HepG2 (cell line): ENCODE measurements at regions not wholly inside any gene's neighbourhood (a gene's known extent, or its start where the extent isn't known, plus 50 kb on each side); places are given as distances from the start of the nearest gene placed in this dataset.

Experiments used
- ATAC-seq: fragments of 200-7000 bp; cut with Tn5 transposase; 3 replicates; pipeline ENCODE4 v1.9.1; 2020; ENCODE audit warnings: mild to moderate bottlenecking, moderate library complexity
- BruUV-seq: library from RNA; stranded (reverse); fragments of 400-500 nt; replicated peaks from 2 replicates; lab custom pipeline; 2021; lab: Mats Ljungman, UMichigan
- CTCF ChIA-PET: fragments of 300-600 bp; formaldehyde crosslinking; extraction: SDS; loops from one replicate; lab custom pipeline; 2021; ENCODE audit warnings: low total read pairs, inconsistent platforms, low intra/inter-chr PET ratio; lab: Yijun Ruan, JAX
- POLR2A ChIA-PET: fragments of 350-600 bp; sonication (Branson Sonifier 250); formaldehyde crosslinking; loops from one replicate; lab custom pipeline; 2020; ENCODE audit warnings: antibody characterized with exemption, inconsistent platforms; lab: Yijun Ruan, JAX
- DNase-seq: peaks from one replicate; pipeline ENCODE4 v3.0.0-alpha.2; 2015; ENCODE audit warnings: low spot score
- FAIRE-seq: peaks from 3 replicates; lab custom pipeline; 2011; peaks lifted over from hg19 to GRCh38; lab: Jason Lieb, UNC
- H2AFZ ChIP-seq: one replicate; pipeline ENCODE4 v1.6.1; 2011; ENCODE audit warnings: low read length, inconsistent platforms
- H3K27ac ChIP-seq: fragments of 300-600 bp; 3 replicates; pipeline ENCODE4 v1.8.0; 2011; ENCODE audit warnings: mixed run types, mild to moderate bottlenecking, mixed read lengths, low read length, inconsistent platforms; ENCODE audit not compliant: insufficient read depth; ENCODE audit errors: extremely low read length
- H3K27me3 ChIP-seq, 2 experiments: fragments of 200-600 bp in 1 of 2; 2 replicates in 1 of 2; 3 replicates in 1 of 2; pipeline versions ENCODE4 v1.6.0 to v1.8.0; 2011; ENCODE audit warnings: low read length in 2 of 2, mild to moderate bottlenecking in 2 of 2, moderate library complexity in 2 of 2, inconsistent platforms in 1 of 2; ENCODE audit not compliant: insufficient read depth in 2 of 2, control insufficient read depth in 1 of 2
- H3K36me3 ChIP-seq, 2 experiments: fragments of 200-600 bp in 1 of 2; replicated peaks in 1 of 2; 2 replicates in 1 of 2; 3 replicates in 1 of 2; pipeline versions ENCODE4 v1.5.1 to v1.8.0; 2011; ENCODE audit warnings: low read length in 2 of 2, inconsistent platforms in 1 of 2; ENCODE audit not compliant: insufficient read depth in 2 of 2, control insufficient read depth in 1 of 2
- H3K4me1 ChIP-seq: 2 replicates; pipeline ENCODE4 v1.5.1; 2012; ENCODE audit warnings: low read length, inconsistent platforms; ENCODE audit not compliant: insufficient read depth
- H3K4me2 ChIP-seq: 2 replicates; pipeline ENCODE4 v1.6.0; 2011; ENCODE audit warnings: low read depth, low read length, inconsistent platforms
- H3K4me3 ChIP-seq, 3 experiments: fragments of 200-600 bp in 1 of 3; sonication (generic), shearing (Covaris generic) in 1 of 3; replicated peaks in 1 of 3; 2 replicates each; pipeline ENCODE4 v1.5.1; 2011 to 2016; ENCODE audit warnings: low read length in 3 of 3, inconsistent platforms in 2 of 3, low read depth in 2 of 3, mild to moderate bottlenecking in 2 of 3, control low read depth in 1 of 3, mixed read lengths in 1 of 3; ENCODE audit not compliant: insufficient read depth in 1 of 3
- H3K79me2 ChIP-seq: one replicate; pipeline ENCODE4 v1.6.1; 2011; ENCODE audit warnings: low read length, inconsistent platforms; ENCODE audit not compliant: insufficient read depth
- H3K9ac ChIP-seq: 2 replicates; pipeline ENCODE4 v1.6.0; 2011; ENCODE audit warnings: mild to moderate bottlenecking, low read depth, low read length, inconsistent platforms; ENCODE audit not compliant: insufficient read depth
- H3K9me3 ChIP-seq: 2 replicates; pipeline ENCODE4 v1.5.1; 2012; ENCODE audit warnings: mild to moderate bottlenecking, low read length
- H4K20me1 ChIP-seq: 2 replicates; pipeline ENCODE4 v1.6.0; 2011; ENCODE audit warnings: inconsistent platforms, mild to moderate bottlenecking, low read length, moderate library complexity; ENCODE audit not compliant: insufficient read depth
- ETV6 ChIP-seq: sonication (generic); formaldehyde crosslinking; conservative IDR thresholded peaks from 2 replicates; pipeline ENCODE4 v1.4.0; 2020; ENCODE audit warnings: missing genetic modification reagents
- KDM1A ChIP-seq: IDR thresholded peaks from 2 replicates; pipeline ENCODE4 v1.6.1; 2016; ENCODE audit warnings: missing compliant biosample characterization
- KDM5A ChIP-seq: fragments of 200-600 bp; sonication (generic); IDR thresholded peaks from 2 replicates; pipeline ENCODE4 v1.7.0; 2018; ENCODE audit warnings: antibody characterized with exemption, mild to moderate bottlenecking, low read length, borderline replicate concordance
- KLF15 ChIP-seq: sonication (generic); formaldehyde crosslinking; IDR thresholded peaks from 2 replicates; pipeline ENCODE4 v1.8.1; 2023; ENCODE audit warnings: borderline replicate concordance, mild to moderate bottlenecking, inconsistent platforms, missing genetic modification reagents, mixed read lengths
- MED1 ChIP-seq: sonication (generic); formaldehyde crosslinking; IDR thresholded peaks from 2 replicates; pipeline ENCODE4 v1.4.0; 2020; ENCODE audit warnings: missing genetic modification reagents
- SIX1 ChIP-seq: sonication (generic); formaldehyde crosslinking; IDR thresholded peaks from 2 replicates; pipeline ENCODE4 v1.4.0; 2020; ENCODE audit warnings: missing genetic modification reagents, borderline replicate concordance
- SP5 ChIP-seq: IDR thresholded peaks from 2 replicates; pipeline ENCODE4 v1.6.1; 2016; ENCODE audit warnings: low read depth, borderline replicate concordance
- U2AF2 ChIP-seq: fragments of 200-400 bp; formaldehyde crosslinking; IDR thresholded peaks from 2 replicates; pipeline ENCODE4 v1.6.1; 2017; ENCODE audit warnings: low read depth, mild to moderate bottlenecking, low read length
- ZBTB14 ChIP-seq: sonication (generic); formaldehyde crosslinking; IDR thresholded peaks from 2 replicates; pipeline ENCODE4 v1.4.0; 2020; ENCODE audit warnings: missing genetic modification reagents
- ZBTB2 ChIP-seq: sonication (generic); formaldehyde crosslinking; IDR thresholded peaks from 2 replicates; pipeline ENCODE4 v1.8.0; 2022; ENCODE audit warnings: low read depth, missing genetic modification reagents
- ZBTB34 ChIP-seq: sonication (generic); formaldehyde crosslinking; IDR thresholded peaks from 2 replicates; pipeline ENCODE4 v1.8.0; 2022; ENCODE audit warnings: mild to moderate bottlenecking, missing genetic modification reagents
- ZNF34 ChIP-seq: sonication (generic); formaldehyde crosslinking; IDR thresholded peaks from 2 replicates; pipeline ENCODE4 v1.4.0; 2020; ENCODE audit warnings: mild to moderate bottlenecking, missing genetic modification reagents, borderline replicate concordance
- ZNF484 ChIP-seq: sonication (generic); formaldehyde crosslinking; IDR thresholded peaks from 2 replicates; pipeline ENCODE4 v1.5.1; 2020; ENCODE audit warnings: mild to moderate bottlenecking, low read depth, missing genetic modification reagents, borderline replicate concordance
- ZNF678 ChIP-seq: sonication (generic); formaldehyde crosslinking; IDR thresholded peaks from 2 replicates; pipeline ENCODE4 v1.4.0; 2020; ENCODE audit warnings: mild to moderate bottlenecking, missing genetic modification reagents
- WGBS: methylation state at CpG from one replicate; pipeline ENCODE4 v1.1.6; 2017; ENCODE audit warnings: low lambda C conversion rate; 5-methylcytosine and 5-hydroxymethylcytosine counted together
- in situ Hi-C: cut with HindIII; loops from 2 replicates; pipeline ENCODE4 v1.10.0; 2017; ENCODE audit warnings: low pct_unique_long_range_greater_than_20kb; ENCODE audit not compliant: extremely low pct_ligation_motif_present
- intact Hi-C: fragments of 100-400 bp; cut with micrococcal nuclease; formaldehyde crosslinking; loops from one replicate; pipeline ENCODE4 v1.10.0; 2022; ENCODE audit not compliant: unreplicated experiment

GRCh38 chr5:103424453-103425205 is 138.0 kb downstream of the NUDT12 start:
- ATAC-seq = no peak

More at GRCh38 chr5:103424453-103425205, 138.0 kb downstream of the NUDT12 start:
- H3K9me3 ChIP-seq = no peaks in the 10 kb centered on the region
- no peak overlapping the region for H3K4me2 ChIP-seq
- TF ChIP-seq KDM5A = no peak
- TF ChIP-seq SP5 = no peak
- no peak for TF ChIP-seq U2AF2
- TF ChIP-seq ZBTB14 (CRISPR knock-in tag) = no peak
- no peak for TF ChIP-seq ETV6
- no peak for TF ChIP-seq ZNF678
- TF ChIP-seq ZNF484 (CRISPR knock-in tag) = no peak
- no peak for TF ChIP-seq ZBTB2 (CRISPR knock-in tag)
- no peak for TF ChIP-seq KLF15
- TF ChIP-seq SIX1 (CRISPR knock-in tag) = no peak
- TF ChIP-seq MED1 = no peak
- no peak for TF ChIP-seq ZNF34 (CRISPR knock-in tag)
- no peak for TF ChIP-seq ZBTB34 (CRISPR knock-in tag)
- TF ChIP-seq KDM1A (CRISPR knock-in tag) = no peak
- H3K36me3 ChIP-seq = no peaks in the 10 kb centered on the region
- H3K27ac ChIP-seq = no peak overlapping the region
- 18% methylated on average over 5 of the region's 5 CpGs for WGBS
- in situ Hi-C loops = no loop called here
- no TSS peak for BruUV-seq
- H3K27me3 ChIP-seq = no peaks in the 10 kb centered on the region
- no peak overlapping the region for H3K4me3 ChIP-seq
- H3K9ac ChIP-seq = no peak overlapping the region
- H3K79me2 ChIP-seq = no peaks in the 10 kb centered on the region
- no peak overlapping the region for H2AFZ ChIP-seq
- no peak for FAIRE-seq
- H4K20me1 ChIP-seq = no peaks in the 10 kb centered on the region
- ChIA-PET POLR2A (no interaction called here), CTCF (no interaction called here)
- peaks cover 5% of the 10 kb centered on the region; the same call in 1 of the 2 replicates for H3K4me1 ChIP-seq
- DNase-seq = no peak
- intact Hi-C loops = no loop called here
